ENCODE measurements at regions not wholly inside any gene's neighbourhood (a gene's known extent, or its start where the extent isn't known, plus 50 kb on each side); places are given as distances from the start of the nearest gene placed in this dataset.
A peak's percentile ranks its signal among the peaks of the same experiment; 100 is the strongest.

DNA sequence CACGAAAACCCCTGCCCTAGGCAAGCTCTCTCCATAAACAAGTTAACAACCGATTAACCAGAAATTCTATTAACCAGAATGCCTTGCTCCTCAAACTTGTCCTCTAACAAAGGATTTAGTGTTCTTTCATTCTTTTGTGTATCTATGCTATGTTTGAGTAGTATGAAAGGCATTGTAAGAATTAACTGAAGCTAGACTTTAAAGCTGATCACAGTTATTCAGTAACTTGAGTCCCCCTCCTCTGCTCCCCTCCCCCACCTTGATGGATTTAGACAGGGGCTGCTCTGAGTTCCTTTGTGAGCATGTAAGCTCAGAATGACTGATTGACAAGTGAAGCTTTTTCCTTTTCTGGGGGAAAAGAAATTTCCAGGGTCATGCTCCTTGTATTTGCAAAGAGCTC, 257.6 kb downstream of the TTLL7 start:
- peak; percentile 66 to 75 for DNase-seq (ENCODE audit: low spot score in 2 of 2)
- H3K4me1 ChIP-seq: peaks cover 10% of the 10 kb centered on the region
- H3K9me3 ChIP-seq: no peaks in the 10 kb centered on the region
- no peaks in the 10 kb centered on the region for H3K27me3 ChIP-seq (ENCODE audit: low read depth)
- H3K4me3 ChIP-seq: no peak overlapping the region
- no peaks in the 10 kb centered on the region for H3K36me3 ChIP-seq (replicated peaks)
- in situ Hi-C loops (cut with MboI; ENCODE audit: low sequenced_read_pairs): no loop called here

DNA sequence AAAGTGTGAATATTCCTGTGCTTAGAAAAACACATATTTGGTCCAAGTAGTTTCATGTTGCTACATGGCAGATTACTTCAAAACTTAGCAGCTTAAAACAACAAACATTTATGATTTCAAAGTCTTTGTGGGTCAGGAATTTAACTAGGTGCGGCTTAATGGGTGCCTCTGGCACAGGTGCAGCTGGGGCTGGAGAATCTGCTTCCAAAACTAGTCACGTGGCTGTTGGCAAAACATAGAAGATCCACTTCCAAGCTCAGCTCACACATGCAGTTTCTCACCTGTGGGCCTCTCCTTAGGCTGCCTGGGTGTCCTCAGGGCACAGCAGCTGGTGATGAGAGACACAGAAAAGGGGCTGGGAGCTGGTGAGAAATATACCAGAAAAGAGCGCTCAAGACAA, 263.4 kb downstream of the TTLL7 start:
- H3K4me1 ChIP-seq: peaks cover 4% of the 10 kb centered on the region; the same call in 1 of the 2 replicates
- H3K27me3 ChIP-seq (ENCODE audit: low read depth): no peaks in the 10 kb centered on the region
- in situ Hi-C loops (cut with MboI; ENCODE audit: low sequenced_read_pairs): no loop called here
- H3K9me3 ChIP-seq: no peaks in the 10 kb centered on the region
- no peaks in the 10 kb centered on the region for H3K36me3 ChIP-seq (replicated peaks)
- no peak overlapping the region for H3K4me3 ChIP-seq
- DNase-seq (ENCODE audit: low spot score in 2 of 2): no peak

- H3K27me3 ChIP-seq (ENCODE audit: low read depth): no peaks in the 10 kb centered on the region
- no peak for DNase-seq (ENCODE audit: low spot score in 2 of 2)
- no peaks in the 10 kb centered on the region for H3K9me3 ChIP-seq
- no peaks in the 10 kb centered on the region for H3K36me3 ChIP-seq (replicated peaks)
- peaks cover 3% of the 10 kb centered on the region; the same call in 1 of the 2 replicates for H3K4me1 ChIP-seq
- in situ Hi-C loops (cut with MboI; ENCODE audit: low sequenced_read_pairs): no loop called here
- no peak overlapping the region for H3K4me3 ChIP-seq
These were observed 264.5 kb downstream of the TTLL7 start for GRCh38 chr1:83734420-83734819.

- Histone ChIP-seq H3K9me3 (no peaks in the 10 kb centered on the region), H3K27me3 (ENCODE audit: low read depth) (no peaks in the 10 kb centered on the region), H3K4me1 (no peaks in the 10 kb centered on the region), H3K36me3 (replicated peaks) (no peaks in the 10 kb centered on the region), H3K4me3 (no peak overlapping the region)
- no peak for DNase-seq (ENCODE audit: low spot score in 2 of 2)
- in situ Hi-C loops (cut with MboI; ENCODE audit: low sequenced_read_pairs): no loop called here
These were observed 273.1 kb downstream of the TTLL7 start for GRCh38 chr1:83725735-83726360.

GRCh38 chr1:83718338-83718737, 280.6 kb downstream of the TTLL7 start:
- H3K9me3 ChIP-seq: no peaks in the 10 kb centered on the region

GRCh38 chr1:83717785-83718184, 281.1 kb downstream of the TTLL7 start:
- Histone ChIP-seq H3K36me3 (replicated peaks) (no peaks in the 10 kb centered on the region), H3K4me1 (no peaks in the 10 kb centered on the region), H3K27me3 (ENCODE audit: low read depth) (no peaks in the 10 kb centered on the region), H3K9me3 (no peaks in the 10 kb centered on the region), H3K4me3 (no peak overlapping the region)
- in situ Hi-C loops (cut with MboI; ENCODE audit: low sequenced_read_pairs): no loop called here
- DNase-seq (ENCODE audit: low spot score in 2 of 2): no peak

More at GRCh38 chr1:83718338-83718737, 280.6 kb downstream of the TTLL7 start:
- Histone ChIP-seq H3K4me3 (no peak overlapping the region), H3K36me3 (replicated peaks) (no peaks in the 10 kb centered on the region), H3K4me1 (no peaks in the 10 kb centered on the region), H3K27me3 (ENCODE audit: low read depth) (no peaks in the 10 kb centered on the region)
- no peak for DNase-seq (ENCODE audit: low spot score in 2 of 2)
- in situ Hi-C loops (cut with MboI; ENCODE audit: low sequenced_read_pairs): no loop called here

DNA sequence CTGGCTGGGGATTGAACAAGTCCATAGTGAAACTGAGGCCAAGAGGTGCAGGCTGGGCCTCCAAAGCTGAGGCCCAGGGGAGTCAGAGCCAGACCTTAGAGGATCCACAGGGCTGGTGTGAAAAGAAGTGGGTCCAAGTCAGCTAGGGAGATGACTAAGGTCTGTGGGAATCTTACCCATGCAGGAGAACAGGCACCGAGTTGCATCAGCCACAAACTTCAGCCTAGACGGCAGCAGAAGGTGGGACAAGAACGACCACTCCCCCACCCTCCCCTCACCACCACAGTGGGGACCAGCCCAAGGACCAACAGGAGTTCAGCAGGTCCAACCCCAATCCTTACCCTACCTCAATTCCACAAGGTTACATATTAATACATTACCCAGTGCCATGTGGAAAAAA, 282.3 kb downstream of the TTLL7 start:
- in situ Hi-C loops (cut with MboI; ENCODE audit: low sequenced_read_pairs): no loop called here
- no peak for DNase-seq (ENCODE audit: low spot score in 2 of 2)
- Histone ChIP-seq H3K36me3 (replicated peaks) (no peaks in the 10 kb centered on the region), H3K4me1 (no peaks in the 10 kb centered on the region), H3K4me3 (no peak overlapping the region), H3K27me3 (ENCODE audit: low read depth) (no peaks in the 10 kb centered on the region), H3K9me3 (no peaks in the 10 kb centered on the region)

- in situ Hi-C loops (cut with MboI; ENCODE audit: low sequenced_read_pairs): no loop called here
- no peak for DNase-seq (ENCODE audit: low spot score in 2 of 2)
- no peaks in the 10 kb centered on the region for H3K27me3 ChIP-seq (ENCODE audit: low read depth)
These were observed 283.4 kb downstream of the TTLL7 start for GRCh38 chr1:83715550-83715949.

GRCh38 chr1:83709662-83710061, 289.3 kb downstream of the TTLL7 start:
- DNase-seq (ENCODE audit: low spot score in 2 of 2): no peak
- no peaks in the 10 kb centered on the region for H3K9me3 ChIP-seq
- H3K4me3 ChIP-seq: no peak overlapping the region
- H3K4me1 ChIP-seq: no peaks in the 10 kb centered on the region
- H3K36me3 ChIP-seq (replicated peaks): no peaks in the 10 kb centered on the region
- H3K27me3 ChIP-seq (ENCODE audit: low read depth): peaks cover 3% of the 10 kb centered on the region; the same call in 1 of the 2 replicates
- in situ Hi-C loops (cut with MboI; ENCODE audit: low sequenced_read_pairs): no loop called here

More at GRCh38 chr1:83715550-83715949, 283.4 kb downstream of the TTLL7 start:
- no peaks in the 10 kb centered on the region for H3K4me1 ChIP-seq
- H3K36me3 ChIP-seq (replicated peaks): no peaks in the 10 kb centered on the region
- no peak overlapping the region for H3K4me3 ChIP-seq
- no peaks in the 10 kb centered on the region for H3K9me3 ChIP-seq

- DNase-seq (ENCODE audit: low spot score in 2 of 2): no peak
- H3K36me3 ChIP-seq (replicated peaks): no peaks in the 10 kb centered on the region
- H3K4me1 ChIP-seq: no peaks in the 10 kb centered on the region
- no peaks in the 10 kb centered on the region for H3K9me3 ChIP-seq
- H3K27me3 ChIP-seq (ENCODE audit: low read depth): peaks cover 3% of the 10 kb centered on the region; the same call in 1 of the 2 replicates
- in situ Hi-C loops (cut with MboI; ENCODE audit: low sequenced_read_pairs): no loop called here
- no peak overlapping the region for H3K4me3 ChIP-seq
These were observed 292.5 kb downstream of the TTLL7 start for GRCh38 chr1:83706354-83706938.

DNA sequence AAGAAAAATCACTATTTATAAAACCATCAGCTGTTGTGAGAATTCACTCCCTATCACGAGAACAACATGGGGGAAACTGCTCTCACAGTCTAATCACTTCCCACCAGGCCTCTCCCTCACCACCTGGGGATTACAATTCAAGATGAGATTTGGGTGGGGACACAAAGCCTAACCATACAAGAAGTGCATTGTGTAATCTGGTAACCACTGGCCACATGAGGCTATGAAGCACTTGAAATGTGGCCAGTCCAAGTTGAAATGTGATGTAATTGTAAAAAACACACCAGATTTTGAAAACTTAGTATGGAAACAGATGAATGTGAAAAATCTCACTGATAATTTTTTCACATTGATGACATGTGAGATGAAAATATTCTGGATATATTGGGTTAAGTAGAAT, 293.8 kb downstream of the TTLL7 start:
- Histone ChIP-seq H3K36me3 (replicated peaks) (no peaks in the 10 kb centered on the region), H3K4me1 (no peaks in the 10 kb centered on the region), H3K27me3 (ENCODE audit: low read depth) (peaks cover 3% of the 10 kb centered on the region; the same call in 1 of the 2 replicates), H3K9me3 (no peaks in the 10 kb centered on the region), H3K4me3 (no peak overlapping the region)
- in situ Hi-C loops (cut with MboI; ENCODE audit: low sequenced_read_pairs): no loop called here
- DNase-seq (ENCODE audit: low spot score in 2 of 2): no peak

- H3K36me3 ChIP-seq (replicated peaks): no peaks in the 10 kb centered on the region
- H3K4me3 ChIP-seq: no peak overlapping the region
- in situ Hi-C loops (cut with MboI; ENCODE audit: low sequenced_read_pairs): no loop called here
- H3K9me3 ChIP-seq: no peaks in the 10 kb centered on the region
- DNase-seq (ENCODE audit: low spot score in 2 of 2): no peak
- H3K4me1 ChIP-seq: no peaks in the 10 kb centered on the region
- H3K27me3 ChIP-seq (ENCODE audit: low read depth): peaks cover 3% of the 10 kb centered on the region; the same call in 1 of the 2 replicates
These were observed 294.6 kb downstream of the TTLL7 start for GRCh38 chr1:83704350-83704749.

GRCh38 chr1:83702356-83702755, 296.6 kb downstream of the TTLL7 start:
- H3K4me3 ChIP-seq: no peak overlapping the region
- H3K27me3 ChIP-seq (ENCODE audit: low read depth): 0 out of 2 replicates have a peak, but pooled peaks cover 3% of the 10 kb centered on the region
- H3K36me3 ChIP-seq (replicated peaks): no peaks in the 10 kb centered on the region
- H3K4me1 ChIP-seq: no peaks in the 10 kb centered on the region
- no peak for DNase-seq (ENCODE audit: low spot score in 2 of 2)
- in situ Hi-C loops (cut with MboI; ENCODE audit: low sequenced_read_pairs): no loop called here
- H3K9me3 ChIP-seq: no peaks in the 10 kb centered on the region

GRCh38 chr1:83701355-83701754, 297.6 kb downstream of the TTLL7 start:
- H3K9me3 ChIP-seq: no peaks in the 10 kb centered on the region
- H3K27me3 ChIP-seq (ENCODE audit: low read depth): 0 out of 2 replicates have a peak, but pooled peaks cover 3% of the 10 kb centered on the region
- in situ Hi-C loops (cut with MboI; ENCODE audit: low sequenced_read_pairs): no loop called here
- H3K4me1 ChIP-seq: no peaks in the 10 kb centered on the region
- DNase-seq (ENCODE audit: low spot score in 2 of 2): no peak
- H3K36me3 ChIP-seq (replicated peaks): no peaks in the 10 kb centered on the region
- H3K4me3 ChIP-seq: no peak overlapping the region
